NCI-H187 treated with DMSO at 0.1 percent for 48 hours (cell line): ENCODE measurements at regions not wholly inside any gene's neighbourhood (a gene's known extent, or its start where the extent isn't known, plus 50 kb on each side); places are given as distances from the start of the nearest gene placed in this dataset.
"Not testable (repeated sequence)": the region's sequence is repeated elsewhere in the genome, so short reads cannot be mapped to it uniquely, and the experiment has no call there.

ENCODE experiments used
- DNase-seq: peaks from one replicate; lab custom pipeline; 2025; lab: John Stamatoyannopoulos, UW

DNA sequence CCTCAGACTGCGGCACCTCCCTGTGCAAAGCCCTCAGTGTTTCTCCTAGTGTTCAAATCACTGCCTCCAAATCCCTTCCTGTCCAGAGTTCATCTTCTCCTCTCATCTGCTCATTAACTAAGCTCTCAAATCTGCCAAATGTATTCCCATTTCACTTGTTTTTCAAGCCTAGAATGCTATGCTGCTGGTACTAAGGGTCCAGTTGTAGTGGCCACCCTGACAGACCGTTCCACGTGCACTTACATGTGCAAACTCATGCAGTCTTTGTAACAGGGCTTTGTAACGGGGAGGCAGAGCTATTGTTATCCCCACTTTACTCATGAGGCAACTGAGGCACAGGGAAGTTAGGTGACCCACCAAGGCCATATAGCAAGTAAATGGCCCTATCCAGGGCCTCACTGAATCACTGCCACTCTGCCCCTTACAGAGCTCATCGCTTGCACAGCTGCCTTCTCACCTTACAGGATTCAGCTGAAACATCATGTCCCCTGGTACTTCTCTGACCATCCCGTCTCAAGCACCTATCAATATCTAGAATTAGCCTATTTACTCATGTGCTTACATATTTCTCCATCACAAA lies 153.0 kb upstream of the PDE1C start:
- DNase-seq = no peak

GRCh38 chr7:32222251-32222900 lies 152.2 kb upstream of the PDE1C start:
- no peak for DNase-seq

- no peak for DNase-seq
Observed at GRCh38 chr7:32221736-32222135, 151.5 kb upstream of the PDE1C start.

- no peak for DNase-seq
Observed at GRCh38 chr7:32221056-32221455, 150.8 kb upstream of the PDE1C start.

- not testable (repeated sequence) for DNase-seq
Observed at GRCh38 chr7:32219831-32220230, 149.6 kb upstream of the PDE1C start.

DNA sequence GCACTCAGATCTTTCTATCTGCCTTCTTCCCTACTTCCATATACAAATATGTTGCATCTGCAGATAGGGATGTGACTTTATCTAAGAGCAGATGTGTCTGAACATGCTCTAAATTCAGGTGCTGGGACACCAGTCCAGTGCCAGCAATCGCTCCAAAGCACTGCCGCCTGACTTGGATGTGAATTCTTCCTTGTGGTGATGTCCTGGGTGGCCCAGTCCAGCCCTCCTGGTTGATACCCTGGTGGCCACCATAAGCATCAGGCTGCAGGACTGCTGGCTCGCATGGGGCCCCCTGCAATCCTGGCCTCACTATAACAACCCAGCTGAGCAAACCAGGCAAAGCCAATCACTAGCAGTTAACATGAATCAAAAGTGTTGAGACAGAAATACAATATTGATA lies 149.2 kb upstream of the PDE1C start:
- DNase-seq = no peak

- no peak for DNase-seq
Observed at GRCh38 chr7:32218741-32219288, 148.6 kb upstream of the PDE1C start.

- no peak for DNase-seq
Observed at GRCh38 chr7:32218154-32218467, 147.9 kb upstream of the PDE1C start.

DNA sequence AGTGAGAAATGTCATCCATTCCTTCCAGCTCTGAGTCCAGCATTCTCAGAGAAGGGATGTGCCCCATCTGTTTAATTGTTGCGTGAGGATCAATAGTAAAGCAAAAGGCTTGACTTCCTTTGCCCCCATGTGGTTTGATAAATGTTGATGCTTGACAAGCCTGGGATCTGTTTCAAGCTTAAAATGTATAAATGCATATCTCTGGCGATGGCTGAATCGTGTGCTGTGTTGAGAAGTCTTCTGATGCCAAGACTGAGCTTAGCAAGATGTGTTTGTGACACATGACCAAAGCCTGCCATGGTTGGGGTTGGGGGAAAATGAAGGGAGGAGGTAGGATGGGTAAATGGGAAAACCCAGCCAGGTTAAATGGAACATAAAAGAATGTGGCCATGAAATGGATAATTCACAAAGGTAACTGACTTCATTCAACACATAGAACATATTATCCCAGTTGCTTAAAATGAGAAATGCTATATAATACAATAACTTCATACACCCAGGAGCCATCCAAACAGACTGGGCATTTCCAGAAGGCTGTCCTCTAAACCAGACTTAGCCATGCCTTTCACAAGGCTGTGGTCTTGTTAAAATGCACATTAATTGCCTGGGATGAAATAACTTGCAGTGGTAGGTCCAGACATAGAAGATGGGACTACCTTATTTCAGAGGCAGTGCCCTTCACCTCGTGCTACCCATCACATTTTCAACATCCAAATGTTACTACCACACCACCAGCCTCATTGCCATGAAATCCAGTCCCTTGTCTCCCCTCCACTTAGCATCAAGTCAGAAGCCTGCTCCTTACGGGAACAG lies 147.3 kb upstream of the PDE1C start:
- DNase-seq = no peak

GRCh38 chr7:32216759-32217158 lies 146.6 kb upstream of the PDE1C start:
- DNase-seq = no peak

- DNase-seq = no peak
Observed at GRCh38 chr7:32215697-32216096, 145.5 kb upstream of the PDE1C start.

- no peak for DNase-seq
Observed at GRCh38 chr7:32214913-32215312, 144.7 kb upstream of the PDE1C start.

- DNase-seq = no peak
Observed at GRCh38 chr7:32212321-32212720, 142.1 kb upstream of the PDE1C start.

DNA sequence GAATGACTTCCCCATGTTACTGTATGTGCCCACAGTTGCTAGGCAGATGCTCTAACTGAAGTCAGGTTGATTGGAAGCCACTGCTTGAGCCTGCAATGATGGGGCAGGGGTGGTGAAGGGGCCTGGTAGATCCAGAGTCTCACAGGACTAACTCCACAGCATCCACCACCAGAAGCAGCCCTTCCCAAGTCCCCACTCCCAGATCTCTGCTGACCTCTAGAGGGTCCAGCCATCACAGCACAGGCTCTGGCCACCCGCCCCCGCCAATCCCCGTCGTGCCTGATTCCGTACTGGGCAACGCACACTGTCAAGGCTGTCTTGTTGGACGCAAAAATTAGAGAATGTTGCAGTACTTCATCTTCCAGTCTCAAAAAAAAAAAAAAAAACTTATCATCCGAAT lies 136.8 kb upstream of the PDE1C start:
- no peak for DNase-seq

- no peak for DNase-seq
Observed at GRCh38 chr7:32206488-32206887, 136.3 kb upstream of the PDE1C start.

- not testable (repeated sequence) for DNase-seq
Observed at GRCh38 chr7:32205298-32205824, 135.2 kb upstream of the PDE1C start.

- DNase-seq = peak; percentile 37
Observed at GRCh38 chr7:32204361-32205018, 134.3 kb upstream of the PDE1C start.

DNA sequence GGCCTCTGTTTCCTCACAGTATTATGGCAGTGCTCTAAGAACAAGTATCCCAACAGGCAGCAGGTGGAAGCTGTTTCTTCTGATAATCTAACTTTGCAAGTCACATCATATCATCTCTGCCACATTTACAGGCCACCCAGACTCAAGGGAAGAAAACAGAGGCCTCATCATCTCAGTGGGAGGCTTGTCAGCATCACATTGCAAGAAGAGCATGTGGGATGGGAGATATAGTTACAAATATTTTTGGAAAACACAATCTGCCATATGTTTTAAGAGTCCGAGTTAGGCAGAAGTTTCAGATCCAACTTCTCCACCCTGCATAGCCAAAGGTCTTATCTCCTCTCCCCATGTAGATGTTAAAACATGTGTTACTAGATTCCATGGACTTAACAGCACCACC lies 130.4 kb upstream of the PDE1C start:
- DNase-seq = no peak

GRCh38 chr7:32194537-32194936 lies 124.3 kb upstream of the PDE1C start:
- no peak for DNase-seq

DNA sequence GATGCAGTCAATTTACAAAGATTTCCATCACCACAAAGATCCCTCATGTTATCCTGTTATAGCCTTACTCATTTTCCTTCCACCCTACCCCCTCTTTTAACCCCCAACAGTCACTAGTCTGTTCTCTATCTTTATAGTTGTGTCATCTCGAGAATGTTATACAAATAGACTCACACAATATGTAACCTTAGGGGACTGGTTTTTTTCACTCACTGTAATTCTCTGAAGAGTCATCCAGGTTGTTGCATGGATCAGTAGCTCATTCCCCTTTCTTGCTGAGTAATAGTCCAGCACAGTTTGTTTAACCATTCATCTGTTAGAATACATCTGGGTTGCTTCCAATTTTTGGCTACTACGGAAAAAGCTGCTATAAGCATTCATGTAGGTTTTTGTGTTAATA lies 121.1 kb upstream of the PDE1C start:
- DNase-seq = no peak

GRCh38 chr7:32179567-32179966 lies 109.4 kb upstream of the PDE1C start:
- DNase-seq = no peak

GRCh38 chr7:32178677-32179366 lies 108.6 kb upstream of the PDE1C start:
- DNase-seq = no peak
